Heart left ventricle (tissue), 16 donors: ENCODE measurements at regions not wholly inside any gene's neighbourhood (a gene's known extent, or its start where the extent isn't known, plus 50 kb on each side); places are given as distances from the start of the nearest gene placed in this dataset.

ENCODE experiments used
- ATAC-seq, 4 donors: fragments of 200-7000 bp; cut with Tn5 transposase; one replicate each; pipeline ENCODE4 v1.9.1; 2020 to 2022; ENCODE audit warnings: moderate library complexity in 4 of 4, mild to moderate bottlenecking in 3 of 4, moderate number of reproducible peaks in 1 of 4
- DNase-seq, 5 donors: peaks; one replicate each; pipeline ENCODE4 v3.0.0-alpha.2; 2020
- H3K27ac ChIP-seq, 12 donors: fragments of 200-600 bp; sonication (generic) in 4 of 12; one replicate each; pipeline versions ENCODE4 v1.5.0 to v1.8.0; 2016 to 2022; ENCODE audit warnings: mild to moderate bottlenecking in 2 of 12
- H3K27me3 ChIP-seq, 9 donors: fragments of 200-600 bp; sonication (generic) in 2 of 9; one replicate each; pipeline versions ENCODE4 v1.5.1 to v1.8.0; 2016 to 2022; ENCODE audit warnings: mild to moderate bottlenecking in 3 of 9
- H3K36me3 ChIP-seq, 9 donors: fragments of 200-600 bp; sonication (generic) in 2 of 9; one replicate each; pipeline versions ENCODE4 v1.5.0 to v1.8.0; 2018 to 2022; ENCODE audit warnings: mild to moderate bottlenecking in 2 of 9
- H3K4me1 ChIP-seq, 12 donors: fragments of 200-600 bp; sonication (generic) in 4 of 12; one replicate each; pipeline versions ENCODE4 v1.5.0 to v1.8.0; 2016 to 2022; ENCODE audit warnings: mild to moderate bottlenecking in 3 of 12
- H3K4me3 ChIP-seq, 12 donors: fragments of 200-600 bp; sonication (generic) in 4 of 12; one replicate each; pipeline versions ENCODE4 v1.5.0 to v1.8.0; 2017 to 2022; ENCODE audit warnings: mild to moderate bottlenecking in 9 of 12, moderate library complexity in 4 of 12
- H3K9me3 ChIP-seq, 12 donors: fragments of 200-600 bp; sonication (generic) in 4 of 12; one replicate each; pipeline versions ENCODE4 v1.5.0 to v1.8.0; 2016 to 2022; ENCODE audit warnings: mild to moderate bottlenecking in 1 of 12
- POLR2A ChIP-seq, 2 donors: fragments of 450-650 bp; IDR thresholded peaks; one replicate each; pipeline ENCODE4 v1.6.1; 2017; ENCODE audit warnings: antibody characterized with exemption in 2 of 2, mild to moderate bottlenecking in 2 of 2, moderate library complexity in 2 of 2
- WGBS, 4 donors: extraction: QIAGEN DNeasy Blood & Tissue Kit in 2 of 4; methylation state at CpG; one replicate each; pipeline versions ENCODE4 v1.1.5 to v1.1.7; 2013 to 2018; 5-methylcytosine and 5-hydroxymethylcytosine counted together
- intact Hi-C, 10 donors: fragments of 100-400 bp; cut with DNase I; formaldehyde crosslinking; loops; one replicate each; pipeline versions ENCODE4 v1.11.1 to v1.14.2; 2022
- TF ChIP-seq, protein P1 (sequence below), 12 donors: fragments of 200-600 bp; sonication (generic) in 4 of 12; IDR thresholded peaks; one replicate each; pipeline versions ENCODE4 v1.5.0 to v1.8.0; 2018 to 2022; ENCODE audit warnings: antibody characterized with exemption in 12 of 12, mild to moderate bottlenecking in 5 of 12
- donor health status: ischemic (EF 13 %, LVEDD 7.1; RV severe dilation, severe dysfunction).
- donor health status: healthy with polysubstance abuse.
- donor health status: DM: no; HTN: yes; CAD: no.
- donor health status: DM: no; HTN: no; CAD: no.
- donor health status: ischemic (EF 25% LVEDD 6.9; RV normal size, moderate dysfunction).
- donor health status: ischemic (EF 25% LVEDD 5.7; RV mildly dilated, moderate dysfunction).
- donor health status: healthy.
- donor health status: DM: yes; HTN: yes; CAD: no.
- donor health status: ischemic (EF 35%, LVEDD 5.7; RV mildly dilated, moderate dysfunction).
- donor health status: nonischemic (EF 11% LVEDD 7.7; RV severe dilation, severe dysfunction).
- donor health status: DM: yes; HTN: yes; CAD: no.
- donor health status: PGD.
- donor health status: ischemic (EF 29% LVEDD 5.4; RV normal size, mild dysfunction).
- donor health status: nonischemic (EF 23%, LVEDD 6.1; RV moderate dilation, normal function).

DNA sequence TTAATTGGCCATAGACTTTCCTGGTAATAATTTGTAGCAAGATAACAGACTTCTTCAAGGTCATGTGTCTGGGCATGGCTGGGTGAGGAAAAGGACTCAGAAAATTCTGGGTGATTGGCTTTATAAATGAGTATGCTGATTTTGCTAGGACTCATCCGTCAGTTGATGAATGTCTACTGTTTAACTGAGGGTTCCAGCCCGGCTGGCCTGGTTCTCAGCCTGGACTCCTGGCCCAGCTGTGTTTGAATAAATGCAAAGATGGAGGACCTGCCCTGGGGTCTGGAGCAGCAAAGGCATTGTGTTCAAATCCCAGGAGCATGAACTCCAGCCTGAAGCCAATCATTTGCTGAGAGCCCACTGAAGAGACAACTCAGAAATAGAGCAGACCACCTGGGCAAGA is 323.2 kb downstream of the LRFN2 start:
- 35 to 82% (median 41%) methylated on average over 1 to 2 of the region's 2 CpGs for WGBS, 4 donors
- H3K27me3 ChIP-seq, result peaks cover 0 to 21% (median 0%) of the 10 kb centered on the region in 9 donors
- no peaks in the 10 kb centered on the region for H3K36me3 ChIP-seq
- H3K9me3 ChIP-seq, result no peaks in the 10 kb centered on the region
- H3K4me1 ChIP-seq, result no peaks in the 10 kb centered on the region
- H3K27ac ChIP-seq, result no peak overlapping the region
- DNase-seq, result no peak
- H3K4me3 ChIP-seq, result no peak overlapping the region
- intact Hi-C loops, result no loop called here
- TF ChIP-seq, protein P1, sequence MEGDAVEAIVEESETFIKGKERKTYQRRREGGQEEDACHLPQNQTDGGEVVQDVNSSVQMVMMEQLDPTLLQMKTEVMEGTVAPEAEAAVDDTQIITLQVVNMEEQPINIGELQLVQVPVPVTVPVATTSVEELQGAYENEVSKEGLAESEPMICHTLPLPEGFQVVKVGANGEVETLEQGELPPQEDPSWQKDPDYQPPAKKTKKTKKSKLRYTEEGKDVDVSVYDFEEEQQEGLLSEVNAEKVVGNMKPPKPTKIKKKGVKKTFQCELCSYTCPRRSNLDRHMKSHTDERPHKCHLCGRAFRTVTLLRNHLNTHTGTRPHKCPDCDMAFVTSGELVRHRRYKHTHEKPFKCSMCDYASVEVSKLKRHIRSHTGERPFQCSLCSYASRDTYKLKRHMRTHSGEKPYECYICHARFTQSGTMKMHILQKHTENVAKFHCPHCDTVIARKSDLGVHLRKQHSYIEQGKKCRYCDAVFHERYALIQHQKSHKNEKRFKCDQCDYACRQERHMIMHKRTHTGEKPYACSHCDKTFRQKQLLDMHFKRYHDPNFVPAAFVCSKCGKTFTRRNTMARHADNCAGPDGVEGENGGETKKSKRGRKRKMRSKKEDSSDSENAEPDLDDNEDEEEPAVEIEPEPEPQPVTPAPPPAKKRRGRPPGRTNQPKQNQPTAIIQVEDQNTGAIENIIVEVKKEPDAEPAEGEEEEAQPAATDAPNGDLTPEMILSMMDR (IDR thresholded peaks at IDR 0.05), result no peak
- TF ChIP-seq POLR2A (IDR thresholded peaks at IDR 0.05), result no peak
- no peak for ATAC-seq

DNA sequence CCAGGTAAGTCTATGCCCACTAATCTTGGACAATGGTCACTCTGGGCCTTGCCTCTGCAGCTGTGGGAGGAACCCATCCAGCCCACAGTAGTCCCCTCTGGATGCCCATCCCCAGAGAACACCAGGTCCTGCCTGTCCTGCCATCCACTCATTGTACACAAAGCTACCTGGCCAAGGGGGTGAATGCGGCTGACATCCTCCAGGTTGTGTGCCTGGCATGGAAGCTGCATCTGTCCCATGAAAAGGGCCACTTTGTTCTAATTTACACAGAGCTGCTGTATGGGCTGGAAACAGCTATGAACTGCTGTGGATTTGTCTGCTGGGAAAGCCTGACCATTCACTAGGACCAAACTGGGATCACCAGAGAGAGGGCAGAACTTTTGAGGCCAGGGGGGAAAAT is 324.8 kb downstream of the LRFN2 start:
- Histone ChIP-seq H3K4me3 (no peak overlapping the region), H3K36me3 (no peaks in the 10 kb centered on the region), H3K4me1 (no peaks in the 10 kb centered on the region), H3K27me3 (peaks cover 0 to 21% (median 0%) of the 10 kb centered on the region in 9 donors), H3K27ac (no peak overlapping the region), H3K9me3 (no peaks in the 10 kb centered on the region)
- intact Hi-C loops, result no loop called here
- ATAC-seq (no peak), DNase-seq (no peak)
- TF ChIP-seq, protein P1 (IDR thresholded peaks at IDR 0.05), result no peak
- TF ChIP-seq POLR2A (IDR thresholded peaks at IDR 0.05), result no peak
- 86 to 100% (median 95%) methylated on average over 1 of the region's 1 CpG for WGBS, 4 donors

DNA sequence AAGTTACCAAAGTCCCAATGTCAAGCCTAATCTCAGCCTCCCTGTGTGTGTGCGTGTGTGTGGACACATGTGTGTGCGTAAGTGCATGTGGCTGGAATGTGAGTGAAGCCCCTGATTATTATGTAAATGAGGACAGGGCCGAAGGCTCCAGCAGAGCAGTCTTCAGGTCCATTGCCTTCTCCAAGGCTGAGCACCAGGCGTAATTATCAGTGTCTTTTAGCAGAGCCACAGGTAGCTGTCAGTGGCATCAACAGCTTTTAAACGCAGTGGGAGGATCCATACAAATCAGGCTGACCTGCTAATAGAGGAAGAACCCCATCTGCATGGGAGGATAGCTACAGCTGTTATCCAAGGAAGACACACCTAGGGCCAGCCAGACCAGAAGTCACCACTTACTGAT is 324.3 kb upstream of the MOCS1 start:
- H3K4me1 ChIP-seq, result no peaks in the 10 kb centered on the region
- no peaks in the 10 kb centered on the region for H3K9me3 ChIP-seq
- H3K4me3 ChIP-seq, result no peak overlapping the region
- intact Hi-C loops, result no loop called here
- peaks cover 0 to 14% (median 0%) of the 10 kb centered on the region in 9 donors for H3K27me3 ChIP-seq
- no peak for DNase-seq
- 39 to 51% (median 48%) methylated on average over 5 of the region's 5 CpGs for WGBS, 4 donors
- ATAC-seq, result no peak
- TF ChIP-seq, protein P1 (IDR thresholded peaks at IDR 0.05), result no peak
- H3K27ac ChIP-seq, result no peak overlapping the region
- H3K36me3 ChIP-seq, result no peaks in the 10 kb centered on the region

DNA sequence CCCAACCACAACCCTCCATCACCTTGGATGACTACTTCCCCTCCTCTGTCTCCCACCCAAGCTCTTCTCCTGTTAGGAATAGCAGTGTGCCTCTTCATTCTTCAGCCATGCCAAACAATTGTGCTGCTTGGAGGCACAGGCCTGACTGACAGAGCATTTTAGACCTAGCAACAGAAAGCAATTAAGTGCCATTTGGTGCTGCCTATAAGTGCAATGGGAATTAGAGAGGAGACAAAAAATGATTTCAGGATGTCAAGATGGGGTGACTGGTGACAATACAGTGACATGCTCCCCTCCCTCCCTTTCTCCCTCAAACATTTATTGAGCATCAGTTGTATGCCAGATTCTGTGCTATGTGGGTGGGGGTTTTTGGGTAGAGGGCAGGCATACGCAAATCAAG is 322.6 kb upstream of the MOCS1 start:
- TF ChIP-seq, protein P1 (IDR thresholded peaks at IDR 0.05), result no peak
- no peak for TF ChIP-seq POLR2A (IDR thresholded peaks at IDR 0.05)
- Histone ChIP-seq H3K4me3 (no peak overlapping the region), H3K9me3 (no peaks in the 10 kb centered on the region), H3K27me3 (peaks cover 0 to 18% (median 0%) of the 10 kb centered on the region in 9 donors), H3K4me1 (no peaks in the 10 kb centered on the region), H3K36me3 (no peaks in the 10 kb centered on the region), H3K27ac (no peak overlapping the region)
- WGBS, 4 donors, result 79 to 93% (median 87%) methylated on average over 1 of the region's 1 CpG
- DNase-seq (no peak), ATAC-seq (no peak)
- intact Hi-C loops, result no loop called here
